ENCODE measurements at regions not wholly inside any gene's neighbourhood (a gene's known extent, or its start where the extent isn't known, plus 50 kb on each side); places are given as distances from the start of the nearest gene placed in this dataset.

- H3K4me1 ChIP-seq: no peaks in the 10 kb centered on the region
- 92 to 93% methylated on average over 3 of the region's 3 CpGs for WGBS, 2 donors
- DNase-seq: no peak
- H3K27me3 ChIP-seq: no peaks in the 10 kb centered on the region
- no peaks in the 10 kb centered on the region for H3K36me3 ChIP-seq (ENCODE audit: low read depth, missing control alignments)
- H3K27ac ChIP-seq: no peak overlapping the region
- TF ChIP-seq POLR2A (IDR thresholded peaks at IDR 0.05): no peak
- TF ChIP-seq CTCF (IDR thresholded peaks at IDR 0.05): no peak
- H3K9me3 ChIP-seq: no peaks in the 10 kb centered on the region
- no peak overlapping the region for H3K4me3 ChIP-seq
- intact Hi-C loops (cut with DNase I; ENCODE audit: low total_unique reads): no loop called here
Measured at GRCh38 chr2:22478329-22478728, 906.6 kb upstream of the KLHL29 start.

GRCh38 chr2:22481486-22482259 is 903.3 kb upstream of the KLHL29 start:
- Histone ChIP-seq H3K9me3 (no peaks in the 10 kb centered on the region), H3K36me3 (ENCODE audit: low read depth, missing control alignments) (no peaks in the 10 kb centered on the region), H3K27ac (no peak overlapping the region), H3K27me3 (no peaks in the 10 kb centered on the region), H3K4me1 (no peaks in the 10 kb centered on the region), H3K4me3 (no peak overlapping the region)
- TF ChIP-seq CTCF (IDR thresholded peaks at IDR 0.05) (no peak), POLR2A (IDR thresholded peaks at IDR 0.05) (no peak)
- DNase-seq: no peak
- intact Hi-C loops (cut with DNase I; ENCODE audit: low total_unique reads): no loop called here
- 76 to 79% methylated on average over 6 of the region's 6 CpGs for WGBS, 2 donors

DNA sequence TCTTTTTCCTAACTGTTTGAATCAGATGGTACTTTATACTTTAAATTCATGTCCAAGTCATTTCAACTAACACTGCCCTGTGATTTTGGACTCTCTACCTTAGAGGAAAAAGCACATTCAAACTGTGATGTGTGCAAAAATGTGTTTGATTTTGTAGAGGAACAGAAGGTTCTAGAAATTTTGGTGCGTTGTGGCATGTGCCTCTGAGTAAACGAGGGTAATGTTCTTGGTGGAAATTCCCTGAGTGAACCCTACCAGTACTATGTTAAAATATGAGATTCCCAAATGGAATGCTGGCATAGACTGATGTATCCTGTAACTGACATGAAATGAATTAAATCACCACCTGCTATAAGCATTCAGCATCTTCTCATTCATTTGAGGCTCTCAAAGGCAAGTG is 901.9 kb upstream of the KLHL29 start:
- TF ChIP-seq CTCF (IDR thresholded peaks at IDR 0.05) (no peak), POLR2A (IDR thresholded peaks at IDR 0.05) (no peak)
- WGBS, 2 donors: 80 to 82% methylated on average over 2 of the region's 2 CpGs
- H3K27me3 ChIP-seq: no peaks in the 10 kb centered on the region
- no peak overlapping the region for H3K4me3 ChIP-seq
- intact Hi-C loops (cut with DNase I; ENCODE audit: low total_unique reads): no loop called here
- H3K36me3 ChIP-seq (ENCODE audit: low read depth, missing control alignments): no peaks in the 10 kb centered on the region
- no peaks in the 10 kb centered on the region for H3K9me3 ChIP-seq
- no peak for DNase-seq
- no peaks in the 10 kb centered on the region for H3K4me1 ChIP-seq
- no peak overlapping the region for H3K27ac ChIP-seq

DNA sequence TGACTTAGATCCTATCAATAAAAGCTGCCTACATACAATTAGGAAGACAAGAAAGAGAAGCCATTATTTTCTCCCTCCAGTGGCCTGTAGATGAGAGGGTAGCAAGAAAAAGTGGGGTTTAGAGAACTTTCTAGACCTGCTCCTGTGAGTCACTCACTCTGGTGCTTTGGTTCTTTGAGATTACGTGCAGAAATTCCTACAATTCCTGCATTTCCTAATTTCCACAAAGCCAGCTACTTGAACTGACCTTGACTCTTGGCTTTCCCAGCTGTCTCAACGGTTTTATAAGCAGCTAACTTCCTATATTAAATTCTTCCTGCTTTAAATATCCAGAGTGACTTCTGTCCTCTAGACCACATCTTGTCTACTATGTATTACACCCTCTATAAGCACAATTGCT is 899.5 kb upstream of the KLHL29 start:
- no peak overlapping the region for H3K4me3 ChIP-seq
- intact Hi-C loops (cut with DNase I; ENCODE audit: low total_unique reads): no loop called here
- WGBS, 2 donors: 18 to 26% methylated on average over 2 of the region's 2 CpGs
- H3K36me3 ChIP-seq (ENCODE audit: low read depth, missing control alignments): no peaks in the 10 kb centered on the region
- H3K27ac ChIP-seq: no peak overlapping the region
- DNase-seq: no peak
- no peaks in the 10 kb centered on the region for H3K4me1 ChIP-seq
- TF ChIP-seq POLR2A (IDR thresholded peaks at IDR 0.05): no peak
- TF ChIP-seq CTCF (IDR thresholded peaks at IDR 0.05): no peak
- no peaks in the 10 kb centered on the region for H3K9me3 ChIP-seq
- no peaks in the 10 kb centered on the region for H3K27me3 ChIP-seq

- DNase-seq: no peak
Measured at GRCh38 chr2:22486343-22486742, 898.6 kb upstream of the KLHL29 start.

More at GRCh38 chr2:22486343-22486742, 898.6 kb upstream of the KLHL29 start:
- no peaks in the 10 kb centered on the region for H3K4me1 ChIP-seq
- 78 to 86% methylated on average over 4 of the region's 4 CpGs for WGBS, 2 donors
- intact Hi-C loops (cut with DNase I; ENCODE audit: low total_unique reads): no loop called here
- H3K9me3 ChIP-seq: no peaks in the 10 kb centered on the region
- H3K36me3 ChIP-seq (ENCODE audit: low read depth, missing control alignments): no peaks in the 10 kb centered on the region
- TF ChIP-seq POLR2A (IDR thresholded peaks at IDR 0.05): no peak
- TF ChIP-seq CTCF (IDR thresholded peaks at IDR 0.05): no peak
- H3K27me3 ChIP-seq: no peaks in the 10 kb centered on the region
- H3K27ac ChIP-seq: no peak overlapping the region
- no peak overlapping the region for H3K4me3 ChIP-seq

Measured in testis (tissue), 2 donors.